Femur (tissue), 1 donor: ENCODE measurements at regions not wholly inside any gene's neighbourhood (a gene's known extent, or its start where the extent isn't known, plus 50 kb on each side); places are given as distances from the start of the nearest gene placed in this dataset.

Experiments used
- DNase-seq: peaks from one replicate; pipeline ENCODE4 v3.0.0-alpha.2; 2017

DNA sequence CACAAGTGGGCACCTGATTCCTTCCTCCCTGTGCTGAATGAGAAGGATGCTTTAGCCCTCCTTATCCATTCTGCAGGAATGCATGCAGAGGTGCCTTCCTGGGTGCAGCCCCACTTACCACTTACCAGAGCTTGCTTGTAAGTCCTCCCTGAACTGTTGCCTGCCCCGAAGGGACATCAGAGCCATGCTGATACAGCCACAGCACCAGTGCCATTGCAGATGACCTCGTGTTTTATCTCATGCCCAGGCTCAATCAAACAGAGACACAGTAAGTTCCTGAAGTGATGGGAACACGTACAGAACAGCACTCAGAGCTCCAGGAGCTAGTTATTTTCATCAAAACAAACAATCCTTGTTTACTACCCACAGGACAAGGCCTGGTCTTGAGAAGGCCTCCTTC, 81.9 kb downstream of the ATP1A1 start:
- DNase-seq: no peak

DNA sequence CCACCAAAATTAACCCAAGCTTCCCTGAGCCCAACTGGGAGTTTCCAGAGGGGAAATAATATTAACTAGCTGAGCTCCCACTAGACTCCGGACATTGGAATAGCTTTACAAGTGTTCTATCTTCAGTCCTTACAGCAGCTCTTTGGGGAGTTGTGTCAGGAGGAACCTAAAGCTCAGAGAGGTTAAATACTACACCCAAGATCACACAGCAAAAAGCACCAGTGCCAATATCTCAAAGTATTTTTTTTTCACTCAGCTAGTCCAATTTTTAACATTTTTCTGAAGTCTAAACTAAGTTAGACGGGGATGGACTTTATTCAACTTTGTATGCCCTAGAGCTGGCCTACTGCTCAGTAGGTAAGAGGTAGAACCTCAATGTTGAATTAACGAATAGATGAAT, 82.5 kb downstream of the ATP1A1 start:
- no peak for DNase-seq

DNA sequence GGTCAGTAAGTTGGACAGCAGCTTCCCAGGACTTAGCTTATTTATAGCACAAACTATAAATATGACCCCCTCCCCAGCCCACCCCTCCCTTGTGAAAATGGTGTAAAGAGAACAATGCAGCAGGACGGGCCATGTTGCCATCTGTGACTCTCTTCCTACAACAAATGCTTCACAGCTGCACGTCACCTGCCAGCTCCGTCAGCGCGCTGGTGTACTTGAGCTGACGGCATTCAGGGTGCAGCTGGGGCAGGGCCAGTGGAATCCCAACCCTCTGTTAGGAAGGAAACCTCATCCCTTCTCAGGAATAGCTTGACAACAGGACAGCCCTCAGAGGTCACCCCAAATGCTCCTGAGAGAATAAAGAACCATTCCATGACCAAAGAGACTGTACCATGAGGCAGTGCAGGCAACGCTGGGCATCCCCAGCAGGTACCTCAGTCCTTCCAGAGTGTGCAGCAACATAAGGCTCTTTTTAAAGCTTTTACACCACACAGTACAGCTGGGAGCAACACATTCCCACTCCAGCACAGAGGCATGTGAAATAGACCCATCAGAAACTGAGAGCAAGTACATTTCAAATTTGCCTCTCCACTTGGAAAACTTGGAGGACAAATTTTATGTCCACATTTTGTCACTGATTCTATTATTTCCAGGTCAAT, 85.0 kb downstream of the ATP1A1 start:
- DNase-seq: peak; percentile 75

DNA sequence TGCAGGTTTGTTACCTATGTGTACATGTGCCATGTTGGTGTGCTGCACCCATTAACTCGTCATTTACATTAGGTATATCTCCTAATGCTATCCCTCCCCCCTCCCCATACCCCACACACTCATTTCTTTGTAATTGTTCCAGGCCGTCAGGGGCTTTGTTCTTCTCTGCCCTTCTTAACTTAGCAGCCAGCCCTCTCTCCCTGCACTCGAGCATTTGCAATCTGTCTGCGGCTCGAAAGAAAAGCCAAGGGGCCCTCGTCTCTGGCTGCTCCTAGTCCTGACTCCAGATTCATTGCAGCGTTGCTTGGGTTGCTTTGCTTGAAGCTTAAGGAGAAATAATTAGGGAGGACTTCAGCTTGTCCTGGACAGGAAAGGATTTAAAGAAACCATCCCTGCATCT, 85.7 kb downstream of the ATP1A1 start:
- DNase-seq: no peak

DNA sequence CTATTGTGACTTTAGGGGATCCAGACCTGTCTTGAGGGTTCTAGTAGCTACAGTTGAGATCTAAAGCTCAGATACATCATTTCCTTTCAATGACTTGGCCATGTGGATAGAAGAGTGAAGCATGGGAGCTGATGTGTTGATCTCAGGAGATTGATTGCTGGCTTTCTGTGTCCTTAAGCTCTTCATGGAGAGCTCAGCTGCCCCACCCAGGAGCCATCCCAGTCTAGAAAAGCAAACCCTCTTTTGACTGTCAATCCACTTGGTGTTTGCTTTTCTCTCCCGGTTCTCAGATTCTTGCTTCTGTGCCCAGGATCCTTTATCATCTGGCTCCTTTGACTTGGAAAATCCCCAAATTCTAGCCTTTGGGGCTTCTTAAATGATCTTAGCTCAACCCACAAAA, 87.2 kb downstream of the ATP1A1 start:
- DNase-seq: no peak

DNA sequence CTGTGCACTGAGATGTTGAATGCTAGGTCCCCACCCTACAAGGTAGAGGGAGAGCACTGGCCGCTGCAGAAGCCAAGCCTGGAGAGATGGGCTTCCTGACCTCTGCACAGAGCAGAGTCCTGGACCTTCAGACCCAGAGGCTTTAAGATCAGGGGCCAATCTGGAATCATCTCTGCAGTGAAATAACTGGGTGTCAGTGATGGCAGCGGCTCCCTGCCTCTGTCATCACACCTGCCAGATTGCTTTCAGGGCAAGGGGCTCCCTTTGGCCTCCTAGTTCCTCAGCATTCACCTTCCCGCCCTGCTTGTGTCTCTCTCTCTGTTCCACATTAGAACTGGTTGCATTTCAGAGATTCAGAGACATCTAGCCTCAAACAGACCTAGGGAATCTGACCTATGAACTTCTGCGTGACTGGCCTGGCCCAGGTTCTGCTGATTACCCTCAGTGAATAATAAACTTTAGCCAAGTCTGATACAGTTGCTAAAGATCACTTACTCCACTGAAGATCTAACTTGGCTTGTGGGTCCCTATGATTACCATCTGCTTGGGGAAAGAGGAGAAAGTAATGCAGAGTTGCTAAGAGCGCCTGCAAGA, 87.8 kb downstream of the ATP1A1 start:
- DNase-seq: no peak

DNA sequence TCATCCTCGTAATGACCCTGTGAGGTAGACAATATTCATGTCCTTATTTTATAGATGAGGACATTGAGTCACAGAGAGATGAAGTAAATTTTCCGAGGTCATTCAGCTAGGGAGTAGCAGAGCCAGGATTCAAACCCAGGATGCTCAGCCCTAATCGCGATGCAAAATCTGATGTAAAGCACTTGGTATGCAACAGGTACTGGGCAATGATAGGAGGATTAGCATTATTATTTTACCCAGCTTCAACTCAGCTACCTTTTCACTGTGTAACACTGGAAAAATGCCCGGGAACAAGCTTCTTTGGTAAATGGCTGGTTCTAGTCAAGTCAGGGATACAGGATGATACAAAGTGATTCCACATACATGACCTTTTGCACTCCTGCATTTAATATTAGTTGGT, 88.7 kb downstream of the ATP1A1 start:
- no peak for DNase-seq

DNA sequence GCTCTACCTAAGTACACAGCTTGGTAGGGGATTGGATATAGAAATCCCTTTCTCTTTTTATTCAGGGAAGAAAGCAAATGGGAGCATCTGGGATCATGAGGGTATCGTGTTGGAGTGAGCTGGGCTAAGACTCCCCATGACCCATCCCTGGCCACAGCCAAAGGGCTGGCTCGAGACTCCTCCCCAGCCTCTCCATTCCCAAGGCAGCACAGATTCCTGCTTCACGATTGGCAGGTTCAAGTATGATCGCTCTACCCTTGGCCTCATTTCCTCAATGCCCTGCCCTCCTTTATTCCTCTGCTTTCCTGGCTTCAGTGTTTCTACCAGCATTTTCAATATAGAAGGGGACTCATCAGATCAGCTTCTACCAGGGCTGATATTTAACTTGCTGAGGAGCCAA, 89.7 kb downstream of the ATP1A1 start:
- DNase-seq: no peak

DNA sequence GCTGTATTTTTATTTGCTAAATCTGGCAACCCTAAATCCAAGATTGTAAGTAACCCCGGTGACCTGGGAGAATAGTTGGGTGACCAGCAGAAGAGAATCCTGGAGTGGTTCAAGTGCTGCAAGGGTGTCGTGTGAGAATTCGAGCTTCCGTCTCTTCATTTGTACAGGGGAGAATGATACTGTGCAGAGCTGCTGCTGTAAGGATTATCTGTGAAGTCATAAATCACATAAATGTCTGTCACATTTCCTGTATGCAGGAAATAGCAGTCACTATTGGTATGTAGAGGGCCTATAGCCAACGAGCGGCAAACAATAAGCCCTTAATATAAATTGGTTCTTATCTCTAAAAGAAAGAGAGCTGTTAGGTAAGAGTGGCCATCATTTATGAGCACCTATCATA, 90.7 kb downstream of the ATP1A1 start:
- DNase-seq: no peak
